Gastrocnemius medialis (tissue), 4 donors: ENCODE measurements at regions not wholly inside any gene's neighbourhood (a gene's known extent, or its start where the extent isn't known, plus 50 kb on each side); places are given as distances from the start of the nearest gene placed in this dataset.
"Not testable (repeated sequence)": the region's sequence is repeated elsewhere in the genome, so short reads cannot be mapped to it uniquely, and the experiment has no call there.

Source experiments
- ATAC-seq, 2 donors: fragments of 150-250 bp; one replicate each; pipeline ENCODE4 v1.9.1; 2016
- DNase-seq, 2 donors: peaks; one replicate each; pipeline ENCODE4 v3.0.0-alpha.2; 2019
- H3K27ac ChIP-seq, 4 donors: fragments of 200-600 bp; sonication (generic); 1 replicate in 1 of 4; 2 replicates in 3 of 4; pipeline ENCODE4 v1.5.1; 2016 to 2018; ENCODE audit warnings: mild to moderate bottlenecking in 2 of 4, moderate library complexity in 1 of 4
- H3K27me3 ChIP-seq, 3 donors: fragments of 200-600 bp; sonication (generic) in 2 of 3; 1 replicate in 1 of 3; 2 replicates in 2 of 3; pipeline versions ENCODE4 v1.5.1 to v1.6.0; 2016 to 2019; ENCODE audit warnings: mild to moderate bottlenecking in 1 of 3, moderate library complexity in 1 of 3
- H3K36me3 ChIP-seq, 2 donors: fragments of 200-600 bp; sonication (generic) in 1 of 2; one replicate each; pipeline ENCODE4 v1.5.1; 2017 to 2018
- H3K4me1 ChIP-seq, 2 donors: fragments of 200-600 bp; sonication (generic) in 1 of 2; one replicate each; pipeline ENCODE4 v1.5.1; 2016 to 2017; ENCODE audit warnings: mild to moderate bottlenecking in 2 of 2
- H3K4me3 ChIP-seq, 4 donors: fragments of 200-600 bp; sonication (generic) in 3 of 4; 1 replicate in 1 of 4; 2 replicates in 3 of 4; pipeline ENCODE4 v1.5.1; 2016 to 2019; ENCODE audit warnings: mild to moderate bottlenecking in 2 of 4
- H3K9me3 ChIP-seq, 3 donors: fragments of 200-600 bp; sonication (generic) in 2 of 3; 1 replicate in 1 of 3; 2 replicates in 2 of 3; pipeline ENCODE4 v1.5.1; 2016 to 2019
- POLR2A ChIP-seq, 2 donors: fragments of 450-650 bp; IDR thresholded peaks; one replicate each; pipeline ENCODE4 v1.6.1; 2017; ENCODE audit warnings: antibody characterized with exemption in 2 of 2, mild to moderate bottlenecking in 2 of 2, moderate library complexity in 2 of 2
- in situ Hi-C, 4 donors: fragments of 200-750 bp; cut with MboI; loops; one replicate each; pipeline versions ENCODE4 v1.15.0 to v1.8.0; 2017; ENCODE audit warnings: low sequenced_read_pairs in 4 of 4
- intact Hi-C: fragments of 100-400 bp; cut with DNase I; formaldehyde crosslinking; loops from one replicate; pipeline ENCODE4 v1.15.1; 2023; ENCODE audit warnings: low total_unique reads
- TF ChIP-seq, protein P1 (sequence below), 5 experiments: fragments of 450-650 bp in 3 of 5; fragments of 200-600 bp in 2 of 5; sonication (generic) in 2 of 5; IDR thresholded peaks in 4 of 5; conservative IDR thresholded peaks in 1 of 5; 1 replicate in 4 of 5; 2 replicates in 1 of 5; pipeline ENCODE4 v1.5.1; 2016 to 2019; ENCODE audit warnings: antibody characterized with exemption in 5 of 5, mild to moderate bottlenecking in 3 of 5, moderate library complexity in 3 of 5

DNA sequence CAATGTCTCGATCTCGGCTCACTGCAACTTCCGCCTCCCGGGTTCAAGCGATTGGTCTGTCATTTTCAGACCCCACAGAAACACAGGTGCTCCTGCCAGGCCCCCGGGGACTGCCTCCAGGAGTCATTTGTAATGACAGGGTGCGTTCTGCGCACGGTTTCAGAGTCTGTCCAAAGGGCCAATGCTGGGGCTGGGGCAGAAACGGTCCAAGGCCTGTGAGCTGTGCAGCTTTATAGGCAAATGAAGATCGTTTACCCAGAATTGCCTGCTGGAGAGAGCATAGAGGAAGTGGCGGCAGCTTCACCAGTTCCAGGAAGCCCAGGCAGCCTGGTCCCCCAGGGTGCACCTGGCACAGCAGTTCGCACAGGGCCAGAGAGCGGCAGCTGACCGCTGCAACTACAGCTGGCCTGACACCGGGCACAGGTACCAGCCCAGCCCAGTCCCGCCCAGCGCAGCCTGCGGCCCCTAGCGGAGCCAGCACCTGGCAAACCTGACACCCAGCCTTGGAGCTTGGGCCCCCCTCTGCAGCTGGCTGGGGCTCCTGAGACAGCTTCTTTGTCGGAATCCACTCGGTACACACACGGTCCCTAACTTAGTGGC is 92.4 kb upstream of the METTL9 start:
- in situ Hi-C loops, H3K9me3 ChIP-seq, intact Hi-C loops, H3K27me3 ChIP-seq, H3K36me3 ChIP-seq: not testable (repeated sequence)
- DNase-seq (peak; percentile 84 to 91), ATAC-seq (peak; percentile 6 to 18)
- peak overlapping the region; percentile 34 to 51 (median 44) for H3K4me3 ChIP-seq
- H3K4me1 ChIP-seq, result peaks cover 74 to 77% of the 10 kb centered on the region in 2 donors
- TF ChIP-seq POLR2A (IDR thresholded peaks at IDR 0.05), result peak; percentile 75 to 80
- TF ChIP-seq, protein P1, sequence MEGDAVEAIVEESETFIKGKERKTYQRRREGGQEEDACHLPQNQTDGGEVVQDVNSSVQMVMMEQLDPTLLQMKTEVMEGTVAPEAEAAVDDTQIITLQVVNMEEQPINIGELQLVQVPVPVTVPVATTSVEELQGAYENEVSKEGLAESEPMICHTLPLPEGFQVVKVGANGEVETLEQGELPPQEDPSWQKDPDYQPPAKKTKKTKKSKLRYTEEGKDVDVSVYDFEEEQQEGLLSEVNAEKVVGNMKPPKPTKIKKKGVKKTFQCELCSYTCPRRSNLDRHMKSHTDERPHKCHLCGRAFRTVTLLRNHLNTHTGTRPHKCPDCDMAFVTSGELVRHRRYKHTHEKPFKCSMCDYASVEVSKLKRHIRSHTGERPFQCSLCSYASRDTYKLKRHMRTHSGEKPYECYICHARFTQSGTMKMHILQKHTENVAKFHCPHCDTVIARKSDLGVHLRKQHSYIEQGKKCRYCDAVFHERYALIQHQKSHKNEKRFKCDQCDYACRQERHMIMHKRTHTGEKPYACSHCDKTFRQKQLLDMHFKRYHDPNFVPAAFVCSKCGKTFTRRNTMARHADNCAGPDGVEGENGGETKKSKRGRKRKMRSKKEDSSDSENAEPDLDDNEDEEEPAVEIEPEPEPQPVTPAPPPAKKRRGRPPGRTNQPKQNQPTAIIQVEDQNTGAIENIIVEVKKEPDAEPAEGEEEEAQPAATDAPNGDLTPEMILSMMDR (IDR thresholded peaks at IDR 0.05 in 4 of 5, conservative IDR thresholded peaks at IDR 0.05 in 1 of 5), result peak in 2 of 5 experiments; percentile 18 to 23
- H3K27ac ChIP-seq, result peak overlapping the region; percentile 93 to 100 (median 96)

DNA sequence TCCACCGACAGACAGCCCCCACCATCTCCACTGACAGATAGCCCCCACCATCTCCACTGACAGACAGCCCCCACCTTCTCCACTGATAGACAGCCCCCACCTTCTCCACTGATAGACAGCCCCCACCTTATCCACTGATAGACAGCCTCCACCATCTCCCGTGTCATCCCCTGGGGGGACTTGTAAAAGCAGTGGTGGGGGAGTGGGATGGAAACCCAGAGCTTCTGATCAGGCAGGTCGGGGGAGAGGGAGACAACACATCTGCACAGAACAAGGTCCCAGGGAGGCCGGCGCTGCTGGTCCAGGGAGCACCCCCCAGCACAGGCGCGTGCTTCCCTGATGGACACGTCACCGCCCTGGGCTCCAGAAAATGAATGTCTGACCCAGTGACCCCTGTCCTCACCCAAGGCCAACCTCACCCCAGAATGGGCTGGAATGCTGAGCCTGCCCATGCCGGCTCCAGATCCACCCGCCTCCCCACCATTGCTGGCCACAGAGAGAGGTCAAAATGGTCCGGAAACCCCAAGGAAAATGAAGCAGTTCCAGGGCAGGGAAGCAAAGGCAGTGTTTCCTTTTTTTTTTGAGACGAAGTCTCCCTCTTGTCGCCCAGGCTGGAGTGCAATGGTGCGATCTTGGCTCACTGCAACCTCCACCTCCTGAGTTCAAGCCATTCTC is 91.6 kb upstream of the METTL9 start:
- ATAC-seq, H3K36me3 ChIP-seq, intact Hi-C loops, in situ Hi-C loops, H3K27me3 ChIP-seq, H3K9me3 ChIP-seq: not testable (repeated sequence)
- peaks cover 82 to 85% of the 10 kb centered on the region in 2 donors for H3K4me1 ChIP-seq
- H3K27ac ChIP-seq, result peak overlapping the region; percentile 93 to 100 (median 96)
- peak in 1 of 2 donors; percentile 59 for DNase-seq
- peak overlapping the region; percentile 34 to 51 (median 44) for H3K4me3 ChIP-seq

DNA sequence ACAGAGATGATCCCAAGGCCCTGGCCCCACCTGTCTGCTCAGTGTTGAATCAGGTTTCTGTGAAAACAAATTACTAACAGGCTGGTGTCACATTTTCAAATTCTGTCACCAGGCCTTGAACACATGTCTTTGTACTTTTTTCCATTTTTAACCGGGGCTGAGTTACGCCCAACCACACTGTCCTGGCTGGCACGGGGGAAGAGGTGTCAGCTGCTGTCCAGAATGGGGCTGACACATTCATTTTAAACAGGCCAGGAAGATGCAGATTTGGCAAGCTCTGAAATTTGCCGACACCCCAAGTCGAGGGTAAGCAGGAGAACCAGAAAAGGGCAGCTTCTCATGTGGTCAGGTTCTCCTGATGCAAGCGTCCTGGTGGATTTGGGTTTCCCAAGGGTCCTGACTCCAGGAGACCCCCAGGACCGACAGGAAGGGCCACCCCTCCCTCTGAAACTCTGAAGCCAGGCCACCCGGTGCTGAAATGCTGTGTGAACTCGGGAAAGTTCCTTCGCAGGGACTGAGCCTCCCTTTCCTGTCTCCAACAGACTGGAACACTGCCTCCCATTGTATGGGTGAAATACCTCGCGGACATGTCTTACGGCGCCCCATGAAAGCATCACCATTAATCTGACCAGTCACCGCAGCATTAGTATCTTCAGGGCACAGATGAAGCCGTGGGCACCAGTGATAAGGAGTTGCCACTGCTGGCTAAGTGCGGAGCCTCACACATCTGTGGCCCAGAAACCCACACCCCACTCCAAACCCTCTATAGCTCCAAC is 90.5 kb upstream of the METTL9 start:
- H3K9me3 ChIP-seq, in situ Hi-C loops, intact Hi-C loops, H3K27me3 ChIP-seq, H3K36me3 ChIP-seq: not testable (repeated sequence)
- DNase-seq, result peak; percentile 83 to 88
- H3K4me1 ChIP-seq, result peaks cover 87 to 92% of the 10 kb centered on the region in 2 donors
- peak overlapping the region; percentile 93 to 100 (median 96) for H3K27ac ChIP-seq
- peak; percentile 82 to 85 for TF ChIP-seq POLR2A (IDR thresholded peaks at IDR 0.05)
- peak overlapping the region; percentile 34 to 51 (median 44) for H3K4me3 ChIP-seq
- ATAC-seq, result peak; percentile 35 to 54

DNA sequence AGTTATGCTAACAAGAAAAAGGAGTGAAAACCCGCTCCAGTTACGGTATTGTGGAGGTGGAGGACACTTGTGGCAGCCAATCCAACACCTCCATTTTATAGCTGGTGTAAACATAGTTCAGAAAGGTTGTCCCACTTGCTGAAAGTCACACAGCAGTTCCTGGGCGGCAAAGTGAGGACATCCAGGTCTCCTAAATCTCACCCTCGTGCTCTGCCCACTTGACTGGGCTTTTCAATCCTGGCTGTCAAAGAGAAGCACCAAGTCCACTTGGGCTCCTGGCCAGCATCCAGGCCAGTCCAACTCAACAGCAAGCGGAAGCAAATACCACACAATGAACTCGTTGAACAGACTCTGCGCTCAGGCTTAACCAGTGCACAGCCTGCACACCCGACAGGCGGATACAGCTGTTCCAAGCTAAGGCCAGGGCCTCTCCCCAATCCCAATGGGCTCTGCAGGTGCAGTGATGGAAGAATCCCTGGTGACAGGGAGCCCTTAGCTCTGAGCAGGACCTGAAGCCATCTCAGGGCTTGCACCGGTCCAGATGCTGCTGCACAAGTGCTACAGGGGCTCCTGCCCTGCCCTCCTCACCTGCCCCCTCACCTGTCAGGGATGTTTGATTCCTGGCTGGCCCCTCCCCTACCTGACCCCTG is 89.8 kb upstream of the METTL9 start:
- peak; percentile 59 to 60 for DNase-seq
- H3K9me3 ChIP-seq, in situ Hi-C loops, H3K36me3 ChIP-seq, H3K27me3 ChIP-seq: not testable (repeated sequence)
- peak in 1 of 2 donors; percentile 9 for ATAC-seq
- intact Hi-C loops, result loop anchor here (10.0 kb wide), 1 partner anchor 705 kb away; no protein-coding TSS in a partner anchor
- H3K27ac ChIP-seq, result peak overlapping the region; percentile 93 to 100 (median 96)
- H3K4me1 ChIP-seq, result peaks cover 89 to 92% of the 10 kb centered on the region in 2 donors
- peak overlapping the region in 2 of 4 donors; percentile 4 to 28 for H3K4me3 ChIP-seq

DNA sequence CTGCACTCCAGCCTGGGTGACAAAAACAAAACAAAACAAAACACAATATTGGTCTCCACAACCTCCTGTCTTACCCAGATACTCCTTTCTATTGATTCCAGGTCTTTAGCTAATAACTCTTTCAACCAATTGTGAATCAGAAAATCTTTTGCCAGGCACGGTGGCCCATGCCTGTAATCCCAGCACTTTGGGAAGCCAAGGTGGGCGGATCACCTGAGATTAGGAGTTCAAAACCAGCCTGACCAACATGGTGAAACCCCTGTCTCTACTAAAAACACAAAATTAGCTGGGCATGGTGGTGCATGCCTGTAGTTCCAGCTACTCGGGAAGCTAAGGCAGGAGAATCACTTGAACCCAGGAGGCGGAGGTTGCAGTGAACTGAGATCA is 88.5 kb upstream of the METTL9 start:
- ATAC-seq, H3K27me3 ChIP-seq, DNase-seq, H3K36me3 ChIP-seq, H3K9me3 ChIP-seq, in situ Hi-C loops: not testable (repeated sequence)
- peaks cover 95% of the 10 kb centered on the region in 2 donors for H3K4me1 ChIP-seq
- peak overlapping the region; percentile 93 to 100 (median 96) for H3K27ac ChIP-seq
- H3K4me3 ChIP-seq, result peak overlapping the region in 3 of 4 donors; percentile 15 to 43 (median 15)
- intact Hi-C loops, result loop anchor here (10.0 kb wide), 1 partner anchor 704 kb away; no protein-coding TSS in a partner anchor

DNA sequence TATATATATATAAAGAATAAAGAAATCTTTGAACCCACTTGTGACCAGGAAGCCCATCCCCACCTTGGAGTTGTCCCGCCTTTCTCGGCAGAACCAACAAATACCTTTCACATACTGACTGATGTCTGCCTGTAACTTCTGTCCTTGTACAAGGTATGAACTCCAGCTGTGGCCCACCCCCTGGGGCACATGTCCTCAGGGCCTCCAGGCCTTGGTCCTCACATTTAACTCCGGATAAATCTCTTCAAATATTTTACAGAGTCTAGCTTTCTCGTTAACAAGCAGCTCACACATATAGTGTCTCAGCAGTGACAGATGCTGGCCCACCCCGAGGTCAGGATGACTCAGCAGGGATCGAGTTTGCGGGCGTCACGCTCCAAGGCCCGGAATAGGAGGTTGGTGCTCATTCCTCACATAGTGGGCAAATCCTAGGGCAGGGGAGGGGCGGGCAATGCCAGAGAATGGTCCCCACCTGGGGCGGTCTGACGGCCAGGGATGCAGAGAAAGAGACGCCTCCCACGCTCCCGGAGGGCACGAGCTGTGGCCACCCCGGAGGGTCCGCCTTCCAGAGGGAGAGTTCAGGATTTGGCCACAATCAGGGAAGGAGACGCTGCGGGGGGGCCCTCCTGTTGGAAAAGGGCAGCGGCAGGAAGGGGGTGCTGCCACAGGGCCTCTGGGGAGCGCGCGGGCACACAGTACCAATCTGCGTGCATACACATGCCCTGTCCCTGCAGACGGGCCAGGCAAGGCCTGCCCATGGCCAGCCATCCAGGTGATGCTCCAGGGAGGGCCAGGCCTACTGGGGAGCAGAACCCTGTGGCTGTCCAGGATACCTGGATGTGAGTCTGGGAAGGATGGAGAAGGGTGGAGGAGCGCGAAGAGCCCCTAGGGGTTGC is 87.8 kb upstream of the METTL9 start:
- intact Hi-C loops, result loop anchor here (10.0 kb wide), 1 partner anchor 703 kb away; no protein-coding TSS in a partner anchor
- ATAC-seq, result peak; percentile 15 to 33
- H3K4me1 ChIP-seq, result peaks cover 93 to 95% of the 10 kb centered on the region in 2 donors

More for the DNA sequence above, 87.8 kb upstream of the METTL9 start:
- H3K27ac ChIP-seq, result peak overlapping the region; percentile 93 to 100 (median 96)
- H3K36me3 ChIP-seq, H3K27me3 ChIP-seq, in situ Hi-C loops, H3K9me3 ChIP-seq: not testable (repeated sequence)
- TF ChIP-seq POLR2A (IDR thresholded peaks at IDR 0.05), result peak; percentile 26 to 60
- peak; percentile 75 to 93 for DNase-seq
- peak overlapping the region; percentile 15 to 43 (median 28) for H3K4me3 ChIP-seq
